Keratinocyte (primary cell): ENCODE measurements at regions not wholly inside any gene's neighbourhood (a gene's known extent, or its start where the extent isn't known, plus 50 kb on each side); places are given as distances from the start of the nearest gene placed in this dataset.

Experiments
- DNase-seq: peaks from one replicate; pipeline ENCODE4 v3.0.0-alpha.2; 2011; ENCODE audit warnings: low read depth, missing footprints, low spot score
- FAIRE-seq: peaks from 2 replicates; lab custom pipeline; 2011; peaks lifted over from hg19 to GRCh38; lab: Jason Lieb, UNC
- H2AFZ ChIP-seq: 2 replicates; pipeline ENCODE4 v1.6.0; 2012; ENCODE audit warnings: low read length, control low read depth, inconsistent platforms; ENCODE audit not compliant: control insufficient read depth
- H3K27ac ChIP-seq: 2 replicates; pipeline ENCODE4 v1.5.1; 2011; ENCODE audit warnings: low read length; ENCODE audit not compliant: control insufficient read depth, insufficient read depth
- H3K27me3 ChIP-seq: 3 replicates; pipeline ENCODE4 v1.6.0; 2011; ENCODE audit warnings: low read length; ENCODE audit not compliant: control insufficient read depth, insufficient read depth; ENCODE audit errors: extremely low read depth
- H3K36me3 ChIP-seq, 2 experiments: 2 replicates in 1 of 2; 3 replicates in 1 of 2; pipeline ENCODE4 v1.5.1; 2011; ENCODE audit warnings: low read length in 2 of 2, mild to moderate bottlenecking in 1 of 2; ENCODE audit not compliant: control insufficient read depth in 2 of 2, insufficient read depth in 2 of 2; ENCODE audit errors: extremely low read depth in 1 of 2
- H3K4me1 ChIP-seq: 3 replicates; pipeline ENCODE4 v1.5.1; 2011; ENCODE audit warnings: low read length; ENCODE audit not compliant: control insufficient read depth, insufficient read depth; ENCODE audit errors: extremely low read depth
- H3K4me2 ChIP-seq: 3 replicates; pipeline ENCODE4 v1.6.0; 2011; ENCODE audit warnings: low read depth, low read length; ENCODE audit not compliant: control insufficient read depth, insufficient read depth; ENCODE audit errors: extremely low read depth
- H3K4me3 ChIP-seq, 3 experiments: fragments of 200-600 bp in 1 of 3; sonication (generic) in 1 of 3; 2 replicates in 2 of 3; 3 replicates in 1 of 3; pipeline ENCODE4 v1.5.1; 2011 to 2016; ENCODE audit warnings: low read length in 3 of 3, mild to moderate bottlenecking in 3 of 3, control low read depth in 2 of 3, inconsistent platforms in 1 of 3, low read depth in 1 of 3, mixed read lengths in 1 of 3, mixed run types in 1 of 3, moderate library complexity in 1 of 3; ENCODE audit not compliant: control insufficient read depth in 2 of 3, insufficient read depth in 2 of 3; ENCODE audit errors: extremely low read depth in 1 of 3
- H3K79me2 ChIP-seq: 2 replicates; pipeline ENCODE4 v1.6.0; 2012; ENCODE audit warnings: low read length; ENCODE audit not compliant: control insufficient read depth, insufficient read depth
- H3K9ac ChIP-seq: 3 replicates; pipeline ENCODE4 v1.6.0; 2011; ENCODE audit warnings: low read length; ENCODE audit not compliant: control insufficient read depth, insufficient read depth; ENCODE audit errors: extremely low read depth
- H3K9me1 ChIP-seq: 3 replicates; pipeline ENCODE4 v1.6.0; 2011; ENCODE audit warnings: low read length; ENCODE audit not compliant: control insufficient read depth, insufficient read depth; ENCODE audit errors: extremely low read depth
- H3K9me3 ChIP-seq: 2 replicates; pipeline ENCODE4 v1.5.1; 2012; ENCODE audit warnings: low read depth, low read length; ENCODE audit not compliant: control insufficient read depth
- H4K20me1 ChIP-seq: 3 replicates; pipeline ENCODE4 v1.6.0; 2011; ENCODE audit warnings: low read length; ENCODE audit not compliant: control insufficient read depth, insufficient read depth; ENCODE audit errors: extremely low read depth
- CTCF ChIP-seq, 3 experiments: IDR thresholded peaks in 1 of 3; conservative IDR thresholded peaks in 1 of 3; optimal IDR thresholded peaks in 1 of 3; 2 replicates in 2 of 3; 3 replicates in 1 of 3; pipeline versions ENCODE3 to v1.5.1; 2011; ENCODE audit warnings: low read length in 3 of 3, mild to moderate bottlenecking in 3 of 3, moderate library complexity in 2 of 3, control low read depth in 1 of 3, inconsistent platforms in 1 of 3; ENCODE audit not compliant: insufficient read depth in 2 of 3; ENCODE audit errors: extremely low read depth in 1 of 3
- EZH2 ChIP-seq: IDR thresholded peaks from one replicate; pipeline ENCODE4 v1.6.1; 2012; ENCODE audit warnings: inconsistent platforms, mild to moderate bottlenecking, low read length, moderate library complexity
- dilution Hi-C: fragments of 300-500 bp; cut with MboI; formaldehyde crosslinking; loops from one replicate; pipeline ENCODE4 v1.7.0; 2020; ENCODE audit warnings: low sequenced_read_pairs; ENCODE audit not compliant: extremely low pct_ligation_motif_present

DNA sequence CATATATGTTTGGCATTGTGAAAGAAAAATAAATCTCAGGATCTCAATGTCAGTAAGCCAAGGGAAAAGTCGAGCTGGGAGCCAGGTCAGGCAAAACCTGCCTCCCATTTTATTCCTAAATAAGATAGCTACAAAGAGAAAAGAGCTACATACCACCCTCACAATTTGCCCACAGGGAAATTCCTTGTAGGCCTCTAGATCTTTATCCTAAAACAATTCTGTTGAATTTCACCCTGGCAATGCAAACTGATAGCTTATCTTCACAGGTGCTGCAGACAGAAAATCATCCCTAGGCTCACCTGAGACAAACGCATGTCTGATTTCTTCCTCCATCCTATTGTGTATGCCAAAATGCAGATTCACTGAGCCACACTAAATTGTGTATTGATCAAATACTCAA, 2587.1 kb downstream of the PCDH9 start:
- FAIRE-seq (no peak), DNase-seq (no peak)
- Histone ChIP-seq H3K9ac (no peak overlapping the region), H3K9me1 (no peaks in the 10 kb centered on the region), H3K79me2 (no peaks in the 10 kb centered on the region), H3K4me2 (no peak overlapping the region), H3K27me3 (no peaks in the 10 kb centered on the region), H4K20me1 (no peaks in the 10 kb centered on the region), H3K4me1 (no peaks in the 10 kb centered on the region), H3K4me3 (no peak overlapping the region), H2AFZ (no peak overlapping the region), H3K27ac (no peak overlapping the region), H3K9me3 (no peaks in the 10 kb centered on the region), H3K36me3 (no peaks in the 10 kb centered on the region)
- dilution Hi-C loops: no loop called here
- TF ChIP-seq CTCF (optimal IDR thresholded peaks at IDR 0.05 in 1 of 3, IDR thresholded peaks at IDR 0.05 in 1 of 3, conservative IDR thresholded peaks at IDR 0.05 in 1 of 3; ENCODE audit: extremely low read depth in 1 of 3, insufficient read depth in 2 of 3, low read length in 3 of 3) (no peak), EZH2 (no peak)

DNA sequence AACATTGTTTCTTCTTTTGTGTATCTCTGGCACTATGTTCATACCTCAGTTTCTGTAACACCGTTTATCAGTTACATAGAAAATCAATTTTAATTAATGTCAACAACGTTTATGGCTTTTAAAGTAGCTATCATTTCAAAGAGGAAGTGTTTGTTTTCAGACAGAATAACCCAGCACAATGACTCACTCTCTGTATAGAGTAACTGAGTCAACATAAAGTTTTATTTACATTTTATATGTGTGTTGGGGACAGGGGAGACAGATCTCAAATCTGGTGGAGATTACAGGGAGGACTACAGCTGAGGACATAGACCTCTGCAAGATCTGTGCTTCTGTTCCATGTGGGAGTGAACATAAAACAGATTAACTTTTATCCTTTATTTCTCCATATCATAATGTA, 2590.1 kb downstream of the PCDH9 start:
- Histone ChIP-seq H3K9ac (no peak overlapping the region), H3K4me3 (no peak overlapping the region), H3K27me3 (no peaks in the 10 kb centered on the region), H4K20me1 (no peaks in the 10 kb centered on the region), H2AFZ (no peak overlapping the region), H3K4me2 (no peak overlapping the region), H3K4me1 (no peaks in the 10 kb centered on the region), H3K27ac (no peak overlapping the region), H3K79me2 (no peaks in the 10 kb centered on the region), H3K36me3 (no peaks in the 10 kb centered on the region), H3K9me1 (no peaks in the 10 kb centered on the region), H3K9me3 (no peaks in the 10 kb centered on the region)
- no peak for FAIRE-seq
- no peak for DNase-seq
- dilution Hi-C loops: no loop called here
- no peak for TF ChIP-seq CTCF (optimal IDR thresholded peaks at IDR 0.05 in 1 of 3, IDR thresholded peaks at IDR 0.05 in 1 of 3, conservative IDR thresholded peaks at IDR 0.05 in 1 of 3; ENCODE audit: extremely low read depth in 1 of 3, insufficient read depth in 2 of 3, low read length in 3 of 3)
- TF ChIP-seq EZH2: no peak
